ENCODE measurements at regions not wholly inside any gene's neighbourhood (a gene's known extent, or its start where the extent isn't known, plus 50 kb on each side); places are given as distances from the start of the nearest gene placed in this dataset.

- H3K27me3 ChIP-seq (replicated peaks; ENCODE audit: control insufficient read depth, insufficient read depth, low read length), result no peaks in the 10 kb centered on the region
- no peaks in the 10 kb centered on the region for H3K9me3 ChIP-seq (ENCODE audit: control insufficient read depth, low read length)
- H3K9ac ChIP-seq (ENCODE audit: low read length), result no peak overlapping the region
- H3K4me1 ChIP-seq (ENCODE audit: control insufficient read depth, insufficient read depth, low read length), result peaks cover 19% of the 10 kb centered on the region
- H3K36me3 ChIP-seq (ENCODE audit: control insufficient read depth, insufficient read depth, low read length, severe bottlenecking), result no peaks in the 10 kb centered on the region
- DNase-seq (ENCODE audit: low read depth), result no peak
- H3K4me3 ChIP-seq (ENCODE audit: low read length), result no peak overlapping the region
These were observed 381.0 kb downstream of the ENC1 start for GRCh38 chr5:74259572-74259971.

- no peaks in the 10 kb centered on the region for H3K9me3 ChIP-seq (ENCODE audit: control insufficient read depth, low read length)
- H3K4me1 ChIP-seq (ENCODE audit: control insufficient read depth, insufficient read depth, low read length), result peaks cover 19% of the 10 kb centered on the region
- no peaks in the 10 kb centered on the region for H3K27me3 ChIP-seq (replicated peaks; ENCODE audit: control insufficient read depth, insufficient read depth, low read length)
- H3K4me3 ChIP-seq (ENCODE audit: low read length), result no peak overlapping the region
- no peaks in the 10 kb centered on the region for H3K36me3 ChIP-seq (ENCODE audit: control insufficient read depth, insufficient read depth, low read length, severe bottlenecking)
- no peak overlapping the region for H3K9ac ChIP-seq (ENCODE audit: low read length)
- no peak for DNase-seq (ENCODE audit: low read depth)
These were observed 382.2 kb downstream of the ENC1 start for GRCh38 chr5:74258314-74258665.

- H3K9ac ChIP-seq (ENCODE audit: low read length), result peak overlapping the region; percentile 54
- H3K27me3 ChIP-seq (replicated peaks; ENCODE audit: control insufficient read depth, insufficient read depth, low read length), result no peaks in the 10 kb centered on the region
- peak overlapping the region; percentile 3 for H3K4me3 ChIP-seq (ENCODE audit: low read length)
- no peaks in the 10 kb centered on the region for H3K9me3 ChIP-seq (ENCODE audit: control insufficient read depth, low read length)
- peaks cover 19% of the 10 kb centered on the region for H3K4me1 ChIP-seq (ENCODE audit: control insufficient read depth, insufficient read depth, low read length)
- no peaks in the 10 kb centered on the region for H3K36me3 ChIP-seq (ENCODE audit: control insufficient read depth, insufficient read depth, low read length, severe bottlenecking)
- no peak for DNase-seq (ENCODE audit: low read depth)
These were observed 382.7 kb downstream of the ENC1 start for GRCh38 chr5:74257645-74258313.

GRCh38 chr5:74257060-74257527 lies 383.4 kb downstream of the ENC1 start:
- no peak for DNase-seq (ENCODE audit: low read depth)
- Histone ChIP-seq H3K9ac (ENCODE audit: low read length) (peak overlapping the region; percentile 54), H3K4me1 (ENCODE audit: control insufficient read depth, insufficient read depth, low read length) (peaks cover 22% of the 10 kb centered on the region), H3K9me3 (ENCODE audit: control insufficient read depth, low read length) (no peaks in the 10 kb centered on the region), H3K36me3 (ENCODE audit: control insufficient read depth, insufficient read depth, low read length, severe bottlenecking) (no peaks in the 10 kb centered on the region), H3K27me3 (replicated peaks; ENCODE audit: control insufficient read depth, insufficient read depth, low read length) (no peaks in the 10 kb centered on the region), H3K4me3 (ENCODE audit: low read length) (no peak overlapping the region)

DNA sequence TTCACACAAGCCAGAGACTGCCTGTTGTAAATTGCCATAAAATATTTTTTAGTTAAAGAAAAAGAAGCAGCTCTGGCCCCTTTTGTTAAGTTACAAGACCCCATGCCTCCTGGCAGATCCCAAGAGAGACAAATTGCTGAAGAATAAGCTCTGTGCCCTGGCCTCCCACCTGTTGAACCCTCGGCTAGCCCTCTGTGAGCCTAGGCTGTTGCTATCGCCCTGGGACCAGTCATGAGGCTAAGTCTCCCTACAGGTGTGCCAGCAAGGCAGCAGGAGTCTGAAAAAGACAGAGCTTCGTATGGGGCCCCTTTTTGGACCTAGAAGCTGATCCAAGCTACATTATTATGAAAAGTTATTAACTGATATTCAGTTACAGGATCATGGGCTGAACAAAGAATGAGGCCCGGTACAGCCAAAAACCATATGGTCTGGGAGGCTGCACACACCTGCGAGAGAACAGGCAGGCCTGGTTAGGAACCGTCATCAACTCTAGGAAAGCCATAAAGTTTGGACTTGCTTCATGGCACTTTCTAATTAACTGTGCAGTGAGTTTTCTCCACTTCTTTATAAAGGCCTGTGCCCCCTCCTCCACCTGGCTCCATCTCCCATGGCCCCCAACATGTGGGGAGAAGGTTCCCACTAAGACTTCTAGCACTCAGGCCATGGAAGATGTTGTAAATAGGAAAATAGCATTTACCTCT lies 384.7 kb downstream of the ENC1 start:
- no peak overlapping the region for H3K4me3 ChIP-seq (ENCODE audit: low read length)
- DNase-seq (ENCODE audit: low read depth), result no peak
- no peaks in the 10 kb centered on the region for H3K36me3 ChIP-seq (ENCODE audit: control insufficient read depth, insufficient read depth, low read length, severe bottlenecking)
- H3K4me1 ChIP-seq (ENCODE audit: control insufficient read depth, insufficient read depth, low read length), result peaks cover 35% of the 10 kb centered on the region
- no peak overlapping the region for H3K9ac ChIP-seq (ENCODE audit: low read length)
- H3K27me3 ChIP-seq (replicated peaks; ENCODE audit: control insufficient read depth, insufficient read depth, low read length), result no peaks in the 10 kb centered on the region
- H3K9me3 ChIP-seq (ENCODE audit: control insufficient read depth, low read length), result no peaks in the 10 kb centered on the region

GRCh38 chr5:74254257-74254656 lies 386.3 kb downstream of the ENC1 start:
- no peaks in the 10 kb centered on the region for H3K36me3 ChIP-seq (ENCODE audit: control insufficient read depth, insufficient read depth, low read length, severe bottlenecking)
- no peak overlapping the region for H3K4me3 ChIP-seq (ENCODE audit: low read length)
- H3K9me3 ChIP-seq (ENCODE audit: control insufficient read depth, low read length), result no peaks in the 10 kb centered on the region
- DNase-seq (ENCODE audit: low read depth), result no peak
- H3K9ac ChIP-seq (ENCODE audit: low read length), result no peak overlapping the region
- H3K4me1 ChIP-seq (ENCODE audit: control insufficient read depth, insufficient read depth, low read length), result peaks cover 39% of the 10 kb centered on the region
- H3K27me3 ChIP-seq (replicated peaks; ENCODE audit: control insufficient read depth, insufficient read depth, low read length), result no peaks in the 10 kb centered on the region

DNA sequence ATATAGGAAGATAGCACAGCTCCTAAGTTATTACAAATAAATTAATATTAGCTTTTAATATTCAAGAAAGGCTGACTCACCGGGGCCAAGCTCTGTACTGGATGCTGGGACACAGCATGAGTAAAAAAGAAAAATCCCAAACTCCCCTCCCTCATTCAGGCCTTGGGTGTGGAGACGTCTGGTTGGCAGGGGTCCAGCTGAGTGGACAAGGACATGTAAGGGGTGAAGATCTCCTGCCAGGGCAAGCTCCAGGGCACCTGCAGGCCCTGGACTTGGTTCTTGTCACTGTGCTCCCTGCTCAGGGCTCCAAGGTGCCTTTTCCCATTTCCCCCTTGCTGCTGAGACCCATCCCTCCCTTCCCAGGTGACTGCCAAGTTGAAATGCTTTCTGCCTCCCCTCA lies 388.5 kb downstream of the ENC1 start:
- Histone ChIP-seq H3K36me3 (ENCODE audit: control insufficient read depth, insufficient read depth, low read length, severe bottlenecking) (no peaks in the 10 kb centered on the region), H3K9ac (ENCODE audit: low read length) (no peak overlapping the region), H3K9me3 (ENCODE audit: control insufficient read depth, low read length) (no peaks in the 10 kb centered on the region), H3K4me1 (ENCODE audit: control insufficient read depth, insufficient read depth, low read length) (peaks cover 27% of the 10 kb centered on the region), H3K27me3 (replicated peaks; ENCODE audit: control insufficient read depth, insufficient read depth, low read length) (no peaks in the 10 kb centered on the region), H3K4me3 (ENCODE audit: low read length) (no peak overlapping the region)
- DNase-seq (ENCODE audit: low read depth), result no peak

DNA sequence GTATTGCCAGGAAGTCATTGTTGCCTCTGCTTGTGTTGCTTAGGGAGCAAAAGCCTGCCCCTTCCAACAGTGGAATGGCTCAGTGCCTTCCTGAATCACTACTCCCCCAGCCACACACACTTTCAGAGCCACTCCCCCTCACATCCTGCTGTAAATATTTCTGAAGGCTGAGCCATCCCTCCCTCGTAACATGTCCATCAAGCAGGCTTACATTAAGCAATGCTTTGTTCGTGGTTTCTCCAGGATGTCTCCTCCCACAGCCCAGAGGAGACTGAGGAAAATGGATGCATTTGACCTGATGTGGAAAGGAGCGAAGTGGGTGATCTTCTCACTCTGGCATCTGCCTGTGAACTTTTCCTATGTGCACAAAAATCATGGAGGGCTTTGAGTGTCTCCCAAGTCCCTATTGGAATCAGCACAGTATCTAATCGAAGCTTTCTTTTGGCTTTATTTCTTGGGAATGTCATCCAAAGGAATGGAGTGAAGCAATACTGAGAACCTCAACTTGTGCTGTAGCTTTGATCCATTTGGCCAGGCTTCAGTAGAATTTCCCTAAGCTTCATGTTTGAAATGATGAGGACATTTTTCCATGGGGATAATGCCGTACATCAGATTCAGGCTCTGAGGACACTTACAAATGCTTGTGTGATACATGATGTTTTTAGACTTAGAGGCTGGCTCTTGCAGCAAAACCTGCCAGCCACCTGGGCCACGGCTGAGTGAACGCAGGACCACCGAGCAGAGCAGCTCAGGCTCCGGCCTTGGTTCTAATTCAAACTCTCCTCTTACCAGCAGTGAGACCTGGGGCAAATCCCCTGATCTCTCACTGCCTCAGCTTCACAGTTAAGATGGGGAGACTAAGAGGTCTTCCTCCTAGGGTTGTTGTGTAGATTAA lies 389.1 kb downstream of the ENC1 start:
- Histone ChIP-seq H3K36me3 (ENCODE audit: control insufficient read depth, insufficient read depth, low read length, severe bottlenecking) (no peaks in the 10 kb centered on the region), H3K27me3 (replicated peaks; ENCODE audit: control insufficient read depth, insufficient read depth, low read length) (no peaks in the 10 kb centered on the region), H3K4me3 (ENCODE audit: low read length) (peak overlapping the region; percentile 49), H3K4me1 (ENCODE audit: control insufficient read depth, insufficient read depth, low read length) (peaks cover 21% of the 10 kb centered on the region), H3K9ac (ENCODE audit: low read length) (peak overlapping the region; percentile 65), H3K9me3 (ENCODE audit: control insufficient read depth, low read length) (no peaks in the 10 kb centered on the region)
- peak; percentile 84 for DNase-seq (ENCODE audit: low read depth)

GRCh38 chr5:74250304-74251102 lies 390.0 kb downstream of the ENC1 start:
- no peaks in the 10 kb centered on the region for H3K36me3 ChIP-seq (ENCODE audit: control insufficient read depth, insufficient read depth, low read length, severe bottlenecking)
- H3K9ac ChIP-seq (ENCODE audit: low read length), result peak overlapping the region; percentile 65
- H3K4me1 ChIP-seq (ENCODE audit: control insufficient read depth, insufficient read depth, low read length), result peaks cover 20% of the 10 kb centered on the region
- no peak for DNase-seq (ENCODE audit: low read depth)
- no peaks in the 10 kb centered on the region for H3K27me3 ChIP-seq (replicated peaks; ENCODE audit: control insufficient read depth, insufficient read depth, low read length)
- peak overlapping the region; percentile 49 for H3K4me3 ChIP-seq (ENCODE audit: low read length)
- no peaks in the 10 kb centered on the region for H3K9me3 ChIP-seq (ENCODE audit: control insufficient read depth, low read length)

GRCh38 chr5:74248576-74248975 lies 392.0 kb downstream of the ENC1 start:
- Histone ChIP-seq H3K4me3 (ENCODE audit: low read length) (no peak overlapping the region), H3K9ac (ENCODE audit: low read length) (no peak overlapping the region), H3K27me3 (replicated peaks; ENCODE audit: control insufficient read depth, insufficient read depth, low read length) (no peaks in the 10 kb centered on the region), H3K36me3 (ENCODE audit: control insufficient read depth, insufficient read depth, low read length, severe bottlenecking) (no peaks in the 10 kb centered on the region), H3K4me1 (ENCODE audit: control insufficient read depth, insufficient read depth, low read length) (peaks cover 20% of the 10 kb centered on the region), H3K9me3 (ENCODE audit: control insufficient read depth, low read length) (no peaks in the 10 kb centered on the region)
- no peak for DNase-seq (ENCODE audit: low read depth)

Measured in adipocyte (in vitro differentiated cells).